ENCODE measurements at regions not wholly inside any gene's neighbourhood (a gene's known extent, or its start where the extent isn't known, plus 50 kb on each side); places are given as distances from the start of the nearest gene placed in this dataset.

DNA sequence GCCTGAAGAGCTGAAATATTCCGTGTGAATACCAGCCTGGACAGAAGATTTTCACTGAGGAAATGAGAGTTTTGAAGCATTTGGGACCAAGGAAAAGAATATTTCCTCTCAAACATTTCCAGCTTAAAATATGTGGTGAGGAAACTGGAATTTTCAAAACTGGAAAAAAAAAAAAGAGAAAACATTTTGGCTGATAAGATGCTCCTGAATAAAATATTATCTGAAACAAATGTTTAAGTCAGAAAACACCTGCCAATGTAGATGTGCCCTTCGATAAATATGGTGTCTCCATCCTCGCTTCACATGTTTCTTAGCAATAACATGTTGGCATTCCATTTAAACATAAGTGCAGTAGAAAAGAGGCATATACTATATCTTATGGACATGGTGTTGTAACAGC lies 567.0 kb downstream of the PRKD1 start:
- TF ChIP-seq POLR2A (IDR thresholded peaks at IDR 0.05; ENCODE audit: low read depth) = no peak
- no peak for TF ChIP-seq EP300 (IDR thresholded peaks at IDR 0.05)
- TF ChIP-seq POLR2AphosphoS5 (IDR thresholded peaks at IDR 0.05) = no peak
- TF ChIP-seq, protein P1, sequence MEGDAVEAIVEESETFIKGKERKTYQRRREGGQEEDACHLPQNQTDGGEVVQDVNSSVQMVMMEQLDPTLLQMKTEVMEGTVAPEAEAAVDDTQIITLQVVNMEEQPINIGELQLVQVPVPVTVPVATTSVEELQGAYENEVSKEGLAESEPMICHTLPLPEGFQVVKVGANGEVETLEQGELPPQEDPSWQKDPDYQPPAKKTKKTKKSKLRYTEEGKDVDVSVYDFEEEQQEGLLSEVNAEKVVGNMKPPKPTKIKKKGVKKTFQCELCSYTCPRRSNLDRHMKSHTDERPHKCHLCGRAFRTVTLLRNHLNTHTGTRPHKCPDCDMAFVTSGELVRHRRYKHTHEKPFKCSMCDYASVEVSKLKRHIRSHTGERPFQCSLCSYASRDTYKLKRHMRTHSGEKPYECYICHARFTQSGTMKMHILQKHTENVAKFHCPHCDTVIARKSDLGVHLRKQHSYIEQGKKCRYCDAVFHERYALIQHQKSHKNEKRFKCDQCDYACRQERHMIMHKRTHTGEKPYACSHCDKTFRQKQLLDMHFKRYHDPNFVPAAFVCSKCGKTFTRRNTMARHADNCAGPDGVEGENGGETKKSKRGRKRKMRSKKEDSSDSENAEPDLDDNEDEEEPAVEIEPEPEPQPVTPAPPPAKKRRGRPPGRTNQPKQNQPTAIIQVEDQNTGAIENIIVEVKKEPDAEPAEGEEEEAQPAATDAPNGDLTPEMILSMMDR (IDR thresholded peaks at IDR 0.05) = no peak
